HG03159 (cell line): ENCODE measurements at regions not wholly inside any gene's neighbourhood (a gene's known extent, or its start where the extent isn't known, plus 50 kb on each side); places are given as distances from the start of the nearest gene placed in this dataset.

Experiments
- ATAC-seq: cut with Tn5 transposase; IDR thresholded peaks from one replicate; pipeline ENCODE4 v1.9.1; 2021; ENCODE audit warnings: mild to moderate bottlenecking, moderate library complexity; ENCODE audit not compliant: unreplicated experiment

GRCh38 chr2:236963631-236964182, 122.0 kb upstream of the COPS8 start:
- ATAC-seq = no peak

GRCh38 chr2:236964291-236964690, 121.4 kb upstream of the COPS8 start:
- no peak for ATAC-seq

DNA sequence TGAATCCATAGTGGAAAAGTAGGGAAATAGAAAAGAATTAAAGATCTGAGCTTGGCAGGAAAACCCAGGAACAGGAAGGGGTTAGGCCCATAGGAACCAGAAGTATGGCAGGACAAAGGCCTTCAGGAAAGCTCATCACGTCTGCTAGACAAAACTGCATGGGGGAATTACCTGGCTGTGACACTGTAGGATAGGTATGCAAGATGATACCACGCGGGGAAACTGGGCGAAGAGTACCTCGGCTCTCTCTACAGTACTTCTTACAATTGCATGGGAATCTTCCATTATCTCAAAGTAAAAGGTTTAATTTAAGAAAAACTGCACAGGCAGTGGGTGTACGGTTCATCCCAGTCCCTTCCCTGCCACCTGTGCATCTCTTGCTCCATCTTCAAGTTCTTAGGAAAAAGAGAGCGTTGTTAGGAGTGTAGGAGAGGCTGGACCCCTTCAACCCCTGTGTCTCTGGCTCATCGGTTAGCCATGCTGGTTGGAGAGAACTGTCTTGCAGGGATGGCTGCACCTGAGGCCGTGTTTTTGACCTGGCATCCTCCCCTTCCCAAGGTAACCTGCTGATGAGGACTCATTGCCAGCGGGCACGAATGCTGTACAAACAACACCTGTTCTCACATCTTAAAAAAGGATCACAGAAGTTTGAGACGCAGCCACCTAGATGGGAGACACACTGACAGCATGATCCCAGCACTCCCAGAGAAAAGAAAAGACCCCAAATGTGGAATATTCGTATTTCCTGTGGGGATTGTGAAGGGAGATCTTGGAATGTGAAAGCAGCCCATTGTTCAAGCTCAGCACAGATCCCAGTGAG, 120.5 kb upstream of the COPS8 start:
- no peak for ATAC-seq

GRCh38 chr2:236965841-236966096, 119.9 kb upstream of the COPS8 start:
- ATAC-seq = no peak

- ATAC-seq = no peak
Observed at GRCh38 chr2:236967499-236967783, 118.2 kb upstream of the COPS8 start.

DNA sequence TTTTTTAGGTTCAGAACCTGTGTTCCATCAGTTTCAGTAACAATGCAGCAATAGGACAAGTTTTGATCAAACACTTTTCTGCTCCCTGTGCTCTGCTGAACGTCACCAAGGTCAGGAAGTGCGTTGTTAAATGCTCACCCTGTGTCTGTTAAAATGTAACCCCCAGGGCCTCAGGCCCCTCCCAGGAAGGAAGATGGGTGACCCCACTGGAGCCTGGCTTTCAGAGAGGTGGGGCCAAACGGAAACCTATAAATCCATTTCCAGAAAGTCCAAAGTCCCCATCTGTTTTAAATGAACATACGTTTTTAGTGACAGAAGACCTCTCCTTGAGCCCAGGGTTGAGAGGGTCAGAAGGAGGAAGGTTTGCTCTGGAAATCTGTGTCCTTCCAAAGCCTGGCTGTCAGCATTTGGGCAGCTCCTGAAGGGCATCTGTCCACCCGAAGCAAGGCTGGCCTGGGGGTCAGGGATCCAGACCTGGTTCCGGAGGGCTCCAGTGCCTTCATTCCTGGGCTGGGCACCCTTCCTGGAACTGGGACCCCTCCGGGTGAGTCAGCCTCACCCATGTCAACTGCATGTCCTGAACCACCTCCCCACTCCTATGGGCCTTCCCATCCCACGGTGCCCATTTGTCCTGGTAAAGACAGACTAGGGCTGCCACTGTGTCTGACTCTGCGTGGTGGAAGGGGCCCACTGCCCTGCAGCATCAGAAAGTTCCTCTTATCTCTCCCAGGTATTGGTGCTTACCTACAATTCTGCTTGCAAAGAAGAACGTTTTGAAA, 117.4 kb upstream of the COPS8 start:
- ATAC-seq = peak; percentile 66

GRCh38 chr2:236968880-236969534, 116.7 kb upstream of the COPS8 start:
- no peak for ATAC-seq

DNA sequence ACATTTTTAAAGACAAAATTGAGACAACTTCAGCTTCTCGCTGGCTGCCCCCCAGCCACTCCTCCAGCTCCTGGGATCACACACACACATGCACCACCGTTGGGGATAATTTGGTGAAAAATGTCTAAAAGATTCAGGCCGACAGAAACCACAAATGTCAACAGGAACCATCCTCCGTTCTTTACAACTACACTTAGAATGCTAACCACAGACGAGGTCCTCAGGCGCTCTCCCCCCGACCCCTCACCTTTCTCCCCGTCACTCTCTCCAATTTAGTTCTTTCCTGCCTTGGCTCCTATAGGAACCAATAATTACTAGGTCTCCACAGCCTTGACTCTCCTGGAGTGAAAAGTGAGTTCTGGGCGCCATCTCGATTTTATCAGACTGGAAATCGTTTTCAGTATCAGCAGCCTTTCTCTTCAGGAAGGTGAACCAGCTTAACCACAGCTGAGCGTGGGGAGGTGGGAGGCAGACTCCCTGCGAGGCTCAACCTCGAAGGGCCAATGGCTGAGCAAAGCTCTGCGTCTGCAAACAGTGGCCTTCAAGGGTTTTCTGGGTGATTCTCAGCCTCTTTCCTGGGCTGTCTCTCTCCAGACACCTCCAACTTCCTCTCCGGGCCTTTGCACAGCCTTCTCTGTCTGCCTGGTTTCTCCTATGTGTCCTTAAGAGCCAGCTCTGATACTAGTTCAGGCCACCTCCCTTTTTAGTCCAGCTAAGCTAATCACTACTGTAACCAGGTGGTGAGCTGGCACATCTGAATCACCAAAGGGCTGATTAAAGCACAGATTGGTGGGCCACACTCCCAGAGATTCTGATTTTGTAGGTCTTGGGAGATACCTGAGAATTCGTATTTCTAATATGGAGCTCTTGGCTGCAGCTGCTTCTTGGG, 115.7 kb upstream of the COPS8 start:
- no peak for ATAC-seq

GRCh38 chr2:236970656-236971010, 115.1 kb upstream of the COPS8 start:
- no peak for ATAC-seq

DNA sequence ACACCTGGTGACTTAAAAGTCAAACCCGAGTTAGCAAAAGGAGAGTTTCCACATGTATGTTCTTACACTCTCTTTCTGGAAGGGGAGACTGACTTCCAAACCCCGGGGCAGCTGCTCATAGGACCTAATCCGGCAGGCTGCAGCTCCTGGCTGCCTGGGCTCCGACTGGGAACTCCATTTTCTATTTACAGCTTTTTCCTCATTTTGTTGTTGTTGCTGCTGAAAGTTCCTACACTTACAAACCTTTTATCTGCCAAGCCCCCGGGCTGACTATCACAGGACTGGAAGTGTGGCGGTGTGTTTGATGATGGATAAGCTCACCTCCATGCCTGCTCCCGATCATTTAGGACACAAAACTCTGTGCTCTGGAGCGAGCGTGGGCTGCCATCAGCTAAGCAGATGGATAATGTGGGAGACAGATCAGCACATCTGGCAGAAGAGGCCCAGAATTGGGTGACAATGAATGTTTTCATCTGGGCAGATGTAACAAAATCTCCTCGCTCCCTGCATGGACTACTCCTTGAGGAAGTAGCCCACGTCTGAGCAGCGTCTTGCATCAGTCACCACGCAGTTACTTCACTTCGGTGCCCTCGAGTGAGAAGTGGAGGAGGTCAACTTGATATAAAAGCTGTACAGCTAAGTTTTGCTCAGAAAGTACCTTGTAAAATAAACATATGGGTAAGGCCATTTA, 114.4 kb upstream of the COPS8 start:
- ATAC-seq = no peak

- no peak for ATAC-seq
Observed at GRCh38 chr2:236971919-236972381, 113.7 kb upstream of the COPS8 start.

GRCh38 chr2:236972491-236973342, 113.0 kb upstream of the COPS8 start:
- no peak for ATAC-seq

DNA sequence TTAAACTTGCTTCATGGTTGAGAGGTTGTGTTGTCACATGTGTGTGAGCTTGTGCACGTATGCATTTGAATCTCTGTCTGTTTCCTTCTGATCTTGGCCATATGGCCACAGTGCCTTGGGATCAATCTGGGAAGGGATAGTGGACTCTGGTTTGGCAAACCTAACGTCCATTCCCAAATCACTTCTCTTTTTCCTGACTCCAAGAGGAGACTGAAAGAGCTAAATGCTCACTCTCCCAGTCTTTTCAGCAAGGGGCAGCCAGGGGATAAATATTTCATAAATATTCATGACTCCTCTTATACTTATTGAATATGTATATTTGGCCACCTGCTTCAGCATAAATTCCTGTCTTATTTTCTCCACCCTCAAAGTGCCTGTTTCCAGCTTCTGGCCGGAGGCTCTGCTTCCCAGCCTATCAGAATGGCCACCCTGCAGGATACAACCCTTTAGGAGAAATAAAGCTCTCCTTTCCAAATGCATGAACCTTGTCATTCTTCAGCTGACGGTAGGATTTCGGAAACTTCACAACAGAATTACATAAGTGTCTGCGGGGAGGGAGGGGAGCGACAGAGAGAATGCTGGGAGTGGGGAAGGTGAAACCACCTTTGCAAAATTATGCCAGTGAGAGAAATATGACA, 112.2 kb upstream of the COPS8 start:
- ATAC-seq = no peak

GRCh38 chr2:236974148-236974547, 111.5 kb upstream of the COPS8 start:
- no peak for ATAC-seq

GRCh38 chr2:236974752-236975151, 110.9 kb upstream of the COPS8 start:
- no peak for ATAC-seq

GRCh38 chr2:236975766-236976165, 109.9 kb upstream of the COPS8 start:
- no peak for ATAC-seq

GRCh38 chr2:236976266-236977062, 109.2 kb upstream of the COPS8 start:
- ATAC-seq = no peak
